ENCODE measurements at regions not wholly inside any gene's neighbourhood (a gene's known extent, or its start where the extent isn't known, plus 50 kb on each side); places are given as distances from the start of the nearest gene placed in this dataset.

DNA sequence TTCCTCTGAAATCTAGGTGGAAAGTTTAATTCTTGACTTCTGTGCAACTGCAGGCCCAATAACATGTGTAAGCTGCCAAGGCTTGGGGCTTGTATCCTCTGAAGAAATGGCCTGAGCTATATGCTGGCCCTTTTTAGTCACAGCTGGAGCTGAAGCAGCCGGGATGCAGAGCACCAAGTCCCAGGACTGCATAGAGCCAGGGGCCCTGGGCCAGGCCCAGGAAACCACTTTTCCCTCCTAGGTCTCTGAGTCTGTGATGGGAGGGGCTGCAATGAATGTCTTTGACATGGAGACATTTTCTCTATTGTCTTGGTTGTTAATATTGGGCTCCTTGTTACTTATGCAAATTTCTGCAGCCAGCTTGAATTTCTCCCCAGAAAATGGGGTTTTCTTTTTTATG lies 588.5 kb downstream of the CENPC start:
- no peaks in the 10 kb centered on the region for H3K9me3 ChIP-seq
- no peak overlapping the region for H3K4me3 ChIP-seq
- no peak overlapping the region for H3K27ac ChIP-seq
- intact Hi-C loops (cut with DNase I) = no loop called here
- no peak for DNase-seq
- TF ChIP-seq EP300 (IDR thresholded peaks at IDR 0.05) = no peak
- TF ChIP-seq POLR2A (IDR thresholded peaks at IDR 0.05) = no peak
- TF ChIP-seq, protein P1, sequence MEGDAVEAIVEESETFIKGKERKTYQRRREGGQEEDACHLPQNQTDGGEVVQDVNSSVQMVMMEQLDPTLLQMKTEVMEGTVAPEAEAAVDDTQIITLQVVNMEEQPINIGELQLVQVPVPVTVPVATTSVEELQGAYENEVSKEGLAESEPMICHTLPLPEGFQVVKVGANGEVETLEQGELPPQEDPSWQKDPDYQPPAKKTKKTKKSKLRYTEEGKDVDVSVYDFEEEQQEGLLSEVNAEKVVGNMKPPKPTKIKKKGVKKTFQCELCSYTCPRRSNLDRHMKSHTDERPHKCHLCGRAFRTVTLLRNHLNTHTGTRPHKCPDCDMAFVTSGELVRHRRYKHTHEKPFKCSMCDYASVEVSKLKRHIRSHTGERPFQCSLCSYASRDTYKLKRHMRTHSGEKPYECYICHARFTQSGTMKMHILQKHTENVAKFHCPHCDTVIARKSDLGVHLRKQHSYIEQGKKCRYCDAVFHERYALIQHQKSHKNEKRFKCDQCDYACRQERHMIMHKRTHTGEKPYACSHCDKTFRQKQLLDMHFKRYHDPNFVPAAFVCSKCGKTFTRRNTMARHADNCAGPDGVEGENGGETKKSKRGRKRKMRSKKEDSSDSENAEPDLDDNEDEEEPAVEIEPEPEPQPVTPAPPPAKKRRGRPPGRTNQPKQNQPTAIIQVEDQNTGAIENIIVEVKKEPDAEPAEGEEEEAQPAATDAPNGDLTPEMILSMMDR (IDR thresholded peaks at IDR 0.05) = no peak
- H3K36me3 ChIP-seq = no peaks in the 10 kb centered on the region
- H3K27me3 ChIP-seq = no peaks in the 10 kb centered on the region
- WGBS, 3 donors = 74 to 86% (median 81%) methylated on average over 1 of the region's 1 CpG
- no peaks in the 10 kb centered on the region for H3K4me1 ChIP-seq (ENCODE audit: insufficient read depth)

DNA sequence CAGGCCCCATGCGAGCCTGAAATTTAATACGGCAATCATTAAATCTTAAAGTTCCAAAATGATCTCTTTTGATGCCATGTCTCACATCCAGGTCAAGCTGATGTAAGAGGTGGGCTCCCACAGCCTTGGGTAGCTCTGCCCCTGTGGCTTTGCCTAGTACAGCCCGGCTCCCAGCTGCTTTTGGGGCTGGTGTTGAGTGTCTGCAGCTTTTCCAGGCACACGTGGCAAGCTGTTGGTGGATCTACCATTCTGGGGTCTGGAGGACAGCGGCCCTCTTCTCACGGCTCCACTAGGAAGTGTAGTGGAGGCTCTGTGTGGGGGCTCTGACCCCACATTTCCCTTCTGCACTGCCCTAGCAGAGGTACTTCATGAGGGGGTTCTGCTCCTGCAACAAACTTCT lies 588.9 kb downstream of the CENPC start:
- no peak for DNase-seq
- no peak overlapping the region for H3K4me3 ChIP-seq
- H3K36me3 ChIP-seq = no peaks in the 10 kb centered on the region
- no peaks in the 10 kb centered on the region for H3K4me1 ChIP-seq (ENCODE audit: insufficient read depth)
- 76 to 93% (median 82%) methylated on average over 6 of the region's 6 CpGs for WGBS, 3 donors
- intact Hi-C loops (cut with DNase I) = no loop called here
- no peak overlapping the region for H3K27ac ChIP-seq
- TF ChIP-seq, protein P1 (IDR thresholded peaks at IDR 0.05) = no peak
- TF ChIP-seq POLR2A (IDR thresholded peaks at IDR 0.05) (no peak), EP300 (IDR thresholded peaks at IDR 0.05) (no peak)
- no peaks in the 10 kb centered on the region for H3K27me3 ChIP-seq
- H3K9me3 ChIP-seq = no peaks in the 10 kb centered on the region

DNA sequence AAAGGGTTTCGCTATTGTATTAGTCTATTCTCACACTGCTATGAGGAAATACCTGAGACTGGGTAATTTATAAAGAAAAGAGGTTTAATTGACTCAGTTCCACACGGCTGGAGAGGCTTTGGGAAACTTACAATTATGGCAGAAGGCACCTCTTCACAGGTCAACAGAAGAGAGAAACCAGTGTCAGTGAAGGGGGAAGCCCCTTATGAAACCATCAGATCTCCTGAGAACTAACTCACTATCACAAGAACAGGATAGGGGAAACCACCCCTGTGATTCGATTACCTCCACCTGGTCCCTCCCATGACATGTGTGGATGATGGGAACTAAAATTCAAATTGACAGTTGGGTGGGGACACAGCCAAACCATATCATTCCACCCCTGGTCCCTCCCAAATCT lies 589.5 kb downstream of the CENPC start:
- Histone ChIP-seq H3K27me3 (no peaks in the 10 kb centered on the region), H3K9me3 (no peaks in the 10 kb centered on the region), H3K36me3 (no peaks in the 10 kb centered on the region), H3K27ac (no peak overlapping the region), H3K4me1 (ENCODE audit: insufficient read depth) (no peaks in the 10 kb centered on the region), H3K4me3 (no peak overlapping the region)
- TF ChIP-seq POLR2A (IDR thresholded peaks at IDR 0.05) (no peak), EP300 (IDR thresholded peaks at IDR 0.05) (no peak)
- TF ChIP-seq, protein P1 (IDR thresholded peaks at IDR 0.05) = no peak
- WGBS, 3 donors = 81 to 85% (median 83%) methylated on average over 3 of the region's 3 CpGs
- intact Hi-C loops (cut with DNase I) = no loop called here
- DNase-seq = no peak

DNA sequence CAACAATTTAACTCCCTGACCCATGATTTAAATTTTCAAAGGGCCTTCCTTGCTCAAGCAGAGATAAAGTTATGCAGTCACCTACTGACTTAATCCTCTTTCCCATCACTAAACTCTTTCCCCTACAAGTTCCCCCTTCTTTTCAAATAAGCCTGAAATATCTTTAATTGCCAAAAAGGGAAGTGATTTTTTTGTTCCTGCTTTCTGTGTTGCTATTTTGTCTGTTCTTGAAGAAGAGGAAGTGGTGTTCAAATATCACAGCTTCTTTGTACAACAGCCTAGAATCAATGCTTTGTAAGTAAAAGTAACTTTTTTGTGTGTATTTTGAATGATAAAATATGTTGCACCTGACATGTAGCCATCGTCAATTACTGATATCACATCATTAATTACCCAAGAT lies 595.9 kb downstream of the CENPC start:
- 16 to 29% (median 24%) methylated on average over 1 of the region's 1 CpG for WGBS, 3 donors
- H3K36me3 ChIP-seq = no peaks in the 10 kb centered on the region
- H3K4me3 ChIP-seq = no peak overlapping the region
- no peaks in the 10 kb centered on the region for H3K27me3 ChIP-seq
- no peak for DNase-seq
- no peaks in the 10 kb centered on the region for H3K9me3 ChIP-seq
- TF ChIP-seq, protein P1 (IDR thresholded peaks at IDR 0.05) = no peak
- TF ChIP-seq POLR2A (IDR thresholded peaks at IDR 0.05) (no peak), EP300 (IDR thresholded peaks at IDR 0.05) (no peak)
- H3K27ac ChIP-seq = no peak overlapping the region
- intact Hi-C loops (cut with DNase I) = no loop called here
- H3K4me1 ChIP-seq (ENCODE audit: insufficient read depth) = no peaks in the 10 kb centered on the region

DNA sequence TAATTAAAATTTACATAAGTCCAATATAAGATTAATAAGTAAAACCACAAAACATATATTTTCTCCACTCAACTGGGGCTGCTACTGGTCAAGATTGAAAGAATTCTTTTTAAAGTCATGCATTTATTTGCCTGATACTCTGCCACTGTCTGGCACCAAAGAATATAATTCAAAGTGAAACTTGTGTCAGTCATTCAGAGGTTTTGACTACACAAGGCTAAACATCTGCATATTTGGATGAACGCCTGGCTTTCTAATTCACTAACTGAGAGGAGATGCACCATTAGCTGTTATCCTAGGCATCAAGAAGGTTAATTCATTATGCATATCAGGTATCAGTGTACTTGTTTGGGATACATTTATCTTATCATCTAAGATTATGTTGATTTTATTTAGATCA lies 598.5 kb downstream of the CENPC start:
- WGBS, 3 donors = 89 to 96% (median 91%) methylated on average over 1 of the region's 1 CpG
- no peak overlapping the region for H3K4me3 ChIP-seq
- no peaks in the 10 kb centered on the region for H3K27me3 ChIP-seq
- no peak for DNase-seq
- TF ChIP-seq EP300 (IDR thresholded peaks at IDR 0.05) = no peak
- TF ChIP-seq, protein P1 (IDR thresholded peaks at IDR 0.05) = no peak
- TF ChIP-seq POLR2A (IDR thresholded peaks at IDR 0.05) = no peak
- intact Hi-C loops (cut with DNase I) = no loop called here
- no peaks in the 10 kb centered on the region for H3K36me3 ChIP-seq
- H3K9me3 ChIP-seq = no peaks in the 10 kb centered on the region
- H3K27ac ChIP-seq = no peak overlapping the region
- H3K4me1 ChIP-seq (ENCODE audit: insufficient read depth) = no peaks in the 10 kb centered on the region

Data from ovary (tissue), 7 donors.